ENCODE measurements at regions not wholly inside any gene's neighbourhood (a gene's known extent, or its start where the extent isn't known, plus 50 kb on each side); places are given as distances from the start of the nearest gene placed in this dataset.

DNA sequence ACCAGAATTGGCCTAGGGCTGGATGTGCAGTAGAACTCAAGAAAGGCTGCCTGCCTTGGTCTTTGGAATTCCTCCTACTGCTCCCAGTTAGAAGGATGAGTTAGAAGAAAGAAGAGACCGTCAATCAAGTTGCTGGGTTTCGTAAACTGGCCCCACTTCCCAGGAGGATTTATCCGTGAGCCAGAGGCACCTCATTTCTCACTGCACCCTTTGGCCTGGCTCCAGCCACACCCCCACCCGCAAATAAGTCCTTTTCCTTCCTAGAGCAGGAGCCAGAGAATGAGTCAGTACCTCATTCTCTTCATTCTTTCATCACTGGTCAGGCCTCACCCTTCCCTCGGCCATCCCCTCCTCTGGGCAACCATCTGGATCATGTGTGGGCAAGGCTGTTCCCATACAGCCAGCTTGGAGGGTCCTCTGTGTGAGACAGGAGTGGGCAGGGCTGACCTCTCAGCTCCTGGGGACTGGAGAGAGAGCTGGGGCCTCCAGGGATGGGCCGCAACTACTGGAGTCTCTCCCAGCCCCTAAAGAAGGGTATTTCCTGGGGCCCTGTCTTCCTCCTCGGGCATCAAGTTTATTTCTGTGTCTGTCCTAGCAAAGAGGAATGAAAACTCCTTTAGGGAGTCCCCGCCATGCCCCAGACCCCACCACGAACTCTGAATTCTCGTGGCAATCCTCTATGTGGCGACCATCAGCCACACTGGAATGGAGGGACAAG is 87.2 kb upstream of the DUSP5 start:
- no peak overlapping the region for H3K4me3 ChIP-seq (ENCODE audit: low read depth, low read length)
- no peak for DNase-seq
- TF ChIP-seq, protein P1, sequence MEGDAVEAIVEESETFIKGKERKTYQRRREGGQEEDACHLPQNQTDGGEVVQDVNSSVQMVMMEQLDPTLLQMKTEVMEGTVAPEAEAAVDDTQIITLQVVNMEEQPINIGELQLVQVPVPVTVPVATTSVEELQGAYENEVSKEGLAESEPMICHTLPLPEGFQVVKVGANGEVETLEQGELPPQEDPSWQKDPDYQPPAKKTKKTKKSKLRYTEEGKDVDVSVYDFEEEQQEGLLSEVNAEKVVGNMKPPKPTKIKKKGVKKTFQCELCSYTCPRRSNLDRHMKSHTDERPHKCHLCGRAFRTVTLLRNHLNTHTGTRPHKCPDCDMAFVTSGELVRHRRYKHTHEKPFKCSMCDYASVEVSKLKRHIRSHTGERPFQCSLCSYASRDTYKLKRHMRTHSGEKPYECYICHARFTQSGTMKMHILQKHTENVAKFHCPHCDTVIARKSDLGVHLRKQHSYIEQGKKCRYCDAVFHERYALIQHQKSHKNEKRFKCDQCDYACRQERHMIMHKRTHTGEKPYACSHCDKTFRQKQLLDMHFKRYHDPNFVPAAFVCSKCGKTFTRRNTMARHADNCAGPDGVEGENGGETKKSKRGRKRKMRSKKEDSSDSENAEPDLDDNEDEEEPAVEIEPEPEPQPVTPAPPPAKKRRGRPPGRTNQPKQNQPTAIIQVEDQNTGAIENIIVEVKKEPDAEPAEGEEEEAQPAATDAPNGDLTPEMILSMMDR (IDR thresholded peaks at IDR 0.05; ENCODE audit: low read depth, low read length): no peak

DNA sequence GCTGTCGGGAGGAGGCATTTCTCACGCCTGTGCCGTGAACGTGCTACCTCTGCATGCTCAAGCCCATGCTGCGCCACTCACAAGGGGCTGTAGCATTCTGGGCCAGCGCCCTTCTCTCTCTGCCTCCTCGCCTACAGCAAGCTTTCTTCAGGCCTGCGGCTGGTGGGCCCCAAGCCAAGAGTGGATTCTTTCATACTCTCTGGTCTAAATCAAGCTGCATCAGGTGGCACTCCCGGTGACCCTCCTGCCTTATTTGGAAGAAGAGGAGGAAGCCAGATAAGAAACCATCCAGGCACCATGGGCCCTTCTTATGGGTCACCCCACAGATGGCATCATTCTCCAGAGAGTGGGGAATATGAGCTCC is 86.7 kb upstream of the DUSP5 start:
- Histone ChIP-seq H3K9me3 (ENCODE audit: severe bottlenecking) (no peaks in the 10 kb centered on the region), H3K27ac (no peak overlapping the region), H3K36me3 (no peaks in the 10 kb centered on the region), H3K27me3 (ENCODE audit: insufficient read depth, low read depth, severe bottlenecking) (no peaks in the 10 kb centered on the region), H3K4me3 (ENCODE audit: low read depth, low read length) (no peak overlapping the region)
- TF ChIP-seq, protein P1 (IDR thresholded peaks at IDR 0.05; ENCODE audit: low read depth, low read length): no peak
- DNase-seq: no peak

More for the DNA sequence above, 87.2 kb upstream of the DUSP5 start:
- Histone ChIP-seq H3K9me3 (ENCODE audit: severe bottlenecking) (no peaks in the 10 kb centered on the region), H3K27me3 (ENCODE audit: insufficient read depth, low read depth, severe bottlenecking) (no peaks in the 10 kb centered on the region), H3K36me3 (no peaks in the 10 kb centered on the region), H3K27ac (no peak overlapping the region)

DNA sequence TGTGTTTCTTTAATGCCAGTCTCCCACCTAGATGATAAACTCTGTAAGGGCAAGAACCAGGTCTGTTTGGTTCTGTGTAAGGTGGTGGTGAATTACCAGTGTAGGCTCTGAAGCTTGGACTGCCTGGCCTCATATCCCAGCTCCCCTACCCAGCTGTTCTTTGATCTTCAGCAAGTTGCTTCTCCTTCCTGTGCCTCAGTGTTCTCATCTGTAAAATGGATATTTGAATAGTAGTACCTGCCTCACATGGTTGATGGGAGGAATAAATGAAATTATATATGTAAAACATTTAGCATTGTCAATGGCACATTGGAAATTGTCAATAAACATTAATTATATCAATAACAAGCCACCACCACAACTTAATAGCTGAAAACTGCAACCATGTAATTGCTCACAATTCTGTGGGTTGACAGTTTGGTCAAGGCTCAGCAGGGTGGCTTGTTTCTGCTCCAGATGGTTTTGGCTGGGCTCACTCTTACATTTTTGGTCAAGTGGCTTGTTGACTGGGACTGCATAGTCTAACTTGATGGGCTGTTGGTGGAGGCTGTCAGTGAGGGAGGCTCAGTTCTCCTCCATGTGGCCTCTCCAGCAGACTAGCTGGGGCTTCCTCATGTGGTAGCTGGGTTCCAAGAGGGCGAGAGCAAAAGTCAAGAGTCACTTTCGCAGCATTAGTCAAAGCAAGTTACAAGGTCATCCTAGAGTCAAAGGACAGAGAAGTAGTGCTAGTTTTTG is 84.5 kb upstream of the DUSP5 start:
- no peaks in the 10 kb centered on the region for H3K36me3 ChIP-seq
- TF ChIP-seq, protein P1 (IDR thresholded peaks at IDR 0.05; ENCODE audit: low read depth, low read length): no peak
- no peaks in the 10 kb centered on the region for H3K27me3 ChIP-seq (ENCODE audit: insufficient read depth, low read depth, severe bottlenecking)
- DNase-seq: no peak
- no peaks in the 10 kb centered on the region for H3K9me3 ChIP-seq (ENCODE audit: severe bottlenecking)
- H3K4me3 ChIP-seq (ENCODE audit: low read depth, low read length): no peak overlapping the region
- no peak overlapping the region for H3K27ac ChIP-seq

DNA sequence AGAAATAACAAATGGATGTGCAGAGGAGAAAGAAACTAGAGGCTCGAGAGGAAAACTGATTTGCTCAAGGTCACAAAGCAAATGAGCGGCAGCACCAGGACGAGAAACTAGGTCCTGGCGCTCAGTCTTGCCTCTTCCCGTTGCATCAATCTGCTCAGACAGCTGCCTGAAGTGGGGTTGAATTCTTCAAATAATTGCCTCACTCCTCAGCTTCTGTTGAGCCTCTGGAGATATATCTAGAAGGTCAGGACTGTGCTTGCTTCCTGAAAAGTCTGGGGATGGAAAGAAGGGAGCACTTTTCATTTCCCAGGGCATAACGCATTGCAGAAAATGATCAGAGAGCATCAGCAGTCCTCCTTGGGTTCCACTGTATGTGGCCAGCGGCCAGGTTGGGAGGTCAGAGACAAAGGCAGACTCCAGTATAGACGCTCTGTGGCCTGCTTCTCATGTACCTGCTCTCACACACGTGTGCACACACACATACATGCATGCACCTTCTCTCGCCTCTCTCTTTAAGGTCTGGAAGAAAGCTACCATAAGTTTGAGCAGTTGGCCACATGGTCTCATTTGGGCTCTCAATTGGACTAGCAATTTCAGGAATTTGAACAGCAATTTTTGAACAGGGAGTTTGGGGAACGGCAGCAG is 83.7 kb upstream of the DUSP5 start:
- Histone ChIP-seq H3K27me3 (ENCODE audit: insufficient read depth, low read depth, severe bottlenecking) (no peaks in the 10 kb centered on the region), H3K27ac (no peak overlapping the region), H3K4me3 (ENCODE audit: low read depth, low read length) (no peak overlapping the region), H3K9me3 (ENCODE audit: severe bottlenecking) (no peaks in the 10 kb centered on the region), H3K36me3 (no peaks in the 10 kb centered on the region)
- TF ChIP-seq, protein P1 (IDR thresholded peaks at IDR 0.05; ENCODE audit: low read depth, low read length): no peak
- no peak for DNase-seq

DNA sequence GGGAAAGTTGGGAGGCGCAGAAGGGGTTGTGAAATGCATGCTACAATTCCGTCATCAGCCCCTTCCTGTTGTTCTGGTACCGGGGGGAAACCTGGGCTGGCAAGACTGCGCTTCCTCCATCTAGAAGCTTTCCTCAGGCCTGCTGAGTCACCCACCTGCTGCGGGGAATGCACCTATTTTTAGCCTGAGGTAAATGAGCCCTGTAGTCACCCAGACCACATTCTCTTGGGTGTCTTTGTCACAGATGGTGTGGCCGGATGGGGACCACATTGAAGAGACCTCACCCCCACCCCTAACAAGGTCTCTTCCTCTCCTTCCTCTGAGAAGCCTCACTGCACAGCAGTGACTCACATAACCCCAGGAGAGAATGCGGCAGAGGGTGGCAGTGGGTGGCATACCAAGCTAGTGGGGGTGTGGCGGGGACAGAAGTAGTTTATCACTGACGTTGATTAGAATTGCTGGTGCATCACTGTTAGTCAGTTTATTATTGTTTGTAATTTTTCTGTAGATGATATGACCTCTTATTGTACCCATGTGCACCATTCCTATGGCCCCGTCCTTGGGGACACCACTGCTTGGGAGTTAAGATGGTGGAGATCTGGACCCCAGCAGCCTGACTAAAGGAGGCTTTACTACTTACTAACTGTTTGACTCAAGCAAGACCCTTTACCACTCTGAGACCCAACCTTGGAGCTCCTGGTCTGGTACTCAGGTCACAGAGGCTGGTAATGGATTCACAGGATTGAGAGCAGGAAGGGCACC is 83.0 kb upstream of the DUSP5 start:
- no peak overlapping the region for H3K4me3 ChIP-seq (ENCODE audit: low read depth, low read length)
- H3K27ac ChIP-seq: no peak overlapping the region

More for the DNA sequence above, 83.0 kb upstream of the DUSP5 start:
- H3K9me3 ChIP-seq (ENCODE audit: severe bottlenecking): no peaks in the 10 kb centered on the region
- no peaks in the 10 kb centered on the region for H3K27me3 ChIP-seq (ENCODE audit: insufficient read depth, low read depth, severe bottlenecking)
- no peaks in the 10 kb centered on the region for H3K36me3 ChIP-seq
- no peak for DNase-seq
- TF ChIP-seq, protein P1 (IDR thresholded peaks at IDR 0.05; ENCODE audit: low read depth, low read length): no peak

Data from WERI-Rb-1 (cell line).